GM13977 (cell line): ENCODE measurements at regions not wholly inside any gene's neighbourhood (a gene's known extent, or its start where the extent isn't known, plus 50 kb on each side); places are given as distances from the start of the nearest gene placed in this dataset.

Experiments used
- DNase-seq: peaks from one replicate; pipeline ENCODE4 v3.0.0; 2012; ENCODE audit warnings: low spot score
- CTCF ChIP-seq: IDR thresholded peaks from 2 replicates; pipeline ENCODE4 v1.5.1; 2012; ENCODE audit warnings: mild to moderate bottlenecking, control low read depth; ENCODE audit not compliant: insufficient read depth; ENCODE audit errors: extremely low read depth, missing control alignments
- in situ Hi-C: fragments of 300-500 bp; cut with MboI; formaldehyde crosslinking; loops from one replicate; pipeline ENCODE4 v1.12.0; 2022; ENCODE audit warnings: low sequenced_read_pairs, low pct_unique_long_range_greater_than_20kb, mixed read lengths, inconsistent platforms; ENCODE audit not compliant: unreplicated experiment

- no peak for DNase-seq
- in situ Hi-C loops = no loop called here
- no peak for TF ChIP-seq CTCF
These were observed 285.8 kb downstream of the UTP18 start for GRCh38 chr17:51546114-51546513.

- in situ Hi-C loops = no loop called here
- no peak for DNase-seq
- no peak for TF ChIP-seq CTCF
These were observed 287.8 kb downstream of the UTP18 start for GRCh38 chr17:51548125-51548524.

GRCh38 chr17:51555153-51555552 is 294.8 kb downstream of the UTP18 start:
- in situ Hi-C loops = no loop called here
- no peak for DNase-seq
- no peak for TF ChIP-seq CTCF

- no peak for TF ChIP-seq CTCF
- DNase-seq = no peak
- in situ Hi-C loops = no loop called here
These were observed 299.4 kb downstream of the UTP18 start for GRCh38 chr17:51559778-51560177.

GRCh38 chr17:51560398-51560797 is 300.1 kb downstream of the UTP18 start:
- TF ChIP-seq CTCF = no peak
- no peak for DNase-seq
- in situ Hi-C loops = no loop called here

- TF ChIP-seq CTCF = no peak
- in situ Hi-C loops = no loop called here
- no peak for DNase-seq
These were observed 303.6 kb downstream of the UTP18 start for GRCh38 chr17:51563961-51564360.

- no peak for TF ChIP-seq CTCF
- in situ Hi-C loops = no loop called here
- DNase-seq = no peak
These were observed 311.8 kb downstream of the UTP18 start for GRCh38 chr17:51572115-51572514.
